ENCODE measurements at regions not wholly inside any gene's neighbourhood (a gene's known extent, or its start where the extent isn't known, plus 50 kb on each side); places are given as distances from the start of the nearest gene placed in this dataset.
A peak's percentile ranks its signal among the peaks of the same experiment; 100 is the strongest.

DNA sequence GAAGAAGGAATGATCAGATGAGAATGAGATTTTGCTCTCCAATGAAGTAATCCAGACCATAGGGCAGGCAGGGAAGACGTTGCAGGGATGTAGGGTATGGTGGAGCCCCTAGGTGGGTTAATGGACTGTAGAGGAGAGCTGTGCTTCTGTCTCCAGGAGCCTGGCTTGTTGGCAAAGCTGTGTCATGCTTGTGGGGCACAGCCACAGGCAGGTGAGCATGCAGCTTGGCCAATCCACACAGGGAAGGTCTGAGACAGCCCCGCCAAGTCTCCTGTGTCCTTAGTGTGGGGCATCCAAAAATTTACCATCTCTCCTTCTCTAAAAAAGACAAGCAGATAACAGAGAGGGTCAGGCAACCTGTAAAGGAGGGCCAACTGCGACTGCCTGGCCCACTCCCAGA is 71.4 kb upstream of the FLT1 start:
- DNase-seq (ENCODE audit: low read depth) = no peak
- no peak overlapping the region for H3K4me3 ChIP-seq (ENCODE audit: low read length)
- no peak for TF ChIP-seq CTCF (conservative IDR thresholded peaks at IDR 0.05; ENCODE audit: low read length)

DNA sequence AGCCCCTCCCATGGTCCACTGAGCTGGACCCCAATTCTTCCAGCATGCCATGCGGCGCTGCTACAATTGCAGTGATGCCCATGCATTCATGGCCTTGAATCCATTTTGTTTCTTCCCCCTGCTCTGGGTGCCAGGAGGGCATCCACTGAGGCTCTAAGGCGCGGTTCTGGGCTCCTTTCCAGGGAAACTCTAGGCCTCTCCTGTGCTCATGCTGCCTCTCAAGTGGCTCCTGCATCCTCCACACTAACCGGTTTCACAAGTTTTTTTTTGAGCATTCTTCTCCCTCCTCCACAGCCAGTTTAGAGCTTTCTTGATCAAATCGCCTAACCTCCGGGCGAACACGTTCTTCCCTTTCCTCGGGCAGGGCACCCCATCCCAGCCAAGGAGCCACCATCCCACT is 69.1 kb upstream of the FLT1 start:
- TF ChIP-seq CTCF (conservative IDR thresholded peaks at IDR 0.05; ENCODE audit: low read length) = no peak
- DNase-seq (ENCODE audit: low read depth) = no peak
- H3K4me3 ChIP-seq (ENCODE audit: low read length) = no peak overlapping the region

DNA sequence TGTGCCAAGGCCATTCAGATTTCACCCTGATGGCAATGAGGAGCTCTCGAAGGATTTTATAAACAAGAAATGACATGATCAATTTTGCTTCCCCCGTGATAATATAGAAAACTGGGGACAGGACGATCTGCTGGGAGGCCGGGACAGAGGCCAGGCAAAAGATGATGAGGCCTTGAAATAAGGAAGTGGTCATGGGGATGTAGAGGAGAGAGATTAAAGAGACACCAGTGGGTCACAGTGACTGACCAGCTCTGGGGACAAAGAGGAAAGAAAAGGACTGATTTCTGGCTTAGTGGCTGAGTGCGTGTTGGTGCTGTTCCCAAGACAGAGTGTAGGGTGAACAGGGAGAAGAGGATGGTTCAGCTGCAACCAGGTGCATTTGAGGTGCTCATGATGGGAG is 68.7 kb upstream of the FLT1 start:
- no peak overlapping the region for H3K4me3 ChIP-seq (ENCODE audit: low read length)
- DNase-seq (ENCODE audit: low read depth) = no peak
- TF ChIP-seq CTCF (conservative IDR thresholded peaks at IDR 0.05; ENCODE audit: low read length) = no peak

GRCh38 chr13:28560612-28561011 is 65.7 kb upstream of the FLT1 start:
- DNase-seq (ENCODE audit: low read depth) = no peak
- no peak overlapping the region for H3K4me3 ChIP-seq (ENCODE audit: low read length)
- no peak for TF ChIP-seq CTCF (conservative IDR thresholded peaks at IDR 0.05; ENCODE audit: low read length)

DNA sequence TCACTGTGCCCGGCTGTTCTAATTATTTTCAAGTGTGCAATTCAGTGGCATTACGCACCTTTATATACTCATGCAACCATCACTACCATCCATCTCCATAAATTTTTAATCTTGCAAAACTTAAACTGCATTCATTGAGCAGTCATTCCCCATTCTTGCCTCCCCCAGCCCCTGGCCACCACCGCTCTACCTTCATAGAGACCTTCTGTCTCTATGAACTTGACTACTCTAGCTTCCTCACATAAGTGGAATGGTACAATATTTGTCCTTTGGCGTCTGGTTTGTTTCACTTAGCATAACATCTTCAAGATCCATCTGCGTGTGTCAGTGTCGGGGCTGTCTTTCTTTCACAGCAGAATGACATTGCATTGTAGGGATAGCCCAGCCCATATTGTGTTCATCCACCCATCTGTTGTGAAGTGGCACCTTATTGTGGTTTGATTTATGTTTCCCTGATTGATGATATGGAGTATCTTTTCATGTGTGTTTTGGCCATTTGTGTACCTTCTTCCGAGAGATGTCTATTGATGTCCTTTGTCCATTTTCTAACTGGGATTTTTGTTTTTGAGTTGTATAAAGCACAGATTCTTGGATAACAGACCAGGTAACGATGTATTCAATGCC is 64.8 kb upstream of the FLT1 start:
- DNase-seq (ENCODE audit: low read depth) = no peak
- no peak for TF ChIP-seq CTCF (conservative IDR thresholded peaks at IDR 0.05; ENCODE audit: low read length)
- H3K4me3 ChIP-seq (ENCODE audit: low read length) = no peak overlapping the region

- DNase-seq (ENCODE audit: low read depth) = no peak
- TF ChIP-seq CTCF (conservative IDR thresholded peaks at IDR 0.05; ENCODE audit: low read length) = no peak
- H3K4me3 ChIP-seq (ENCODE audit: low read length) = no peak overlapping the region
Measured at GRCh38 chr13:28558567-28558966, 63.6 kb upstream of the FLT1 start.

GRCh38 chr13:28557725-28558520 is 63.0 kb upstream of the FLT1 start:
- H3K4me3 ChIP-seq (ENCODE audit: low read length) = no peak overlapping the region
- no peak for TF ChIP-seq CTCF (conservative IDR thresholded peaks at IDR 0.05; ENCODE audit: low read length)
- peak; percentile 96 for DNase-seq (ENCODE audit: low read depth)

All from AG10803 (cell line).